Brain pericyte (primary cell): ENCODE measurements at regions not wholly inside any gene's neighbourhood (a gene's known extent, or its start where the extent isn't known, plus 50 kb on each side); places are given as distances from the start of the nearest gene placed in this dataset.

Experiments
- DNase-seq: peaks from one replicate; pipeline ENCODE4 v3.0.0-alpha.2; 2012; ENCODE audit warnings: low read depth, low spot score

DNA sequence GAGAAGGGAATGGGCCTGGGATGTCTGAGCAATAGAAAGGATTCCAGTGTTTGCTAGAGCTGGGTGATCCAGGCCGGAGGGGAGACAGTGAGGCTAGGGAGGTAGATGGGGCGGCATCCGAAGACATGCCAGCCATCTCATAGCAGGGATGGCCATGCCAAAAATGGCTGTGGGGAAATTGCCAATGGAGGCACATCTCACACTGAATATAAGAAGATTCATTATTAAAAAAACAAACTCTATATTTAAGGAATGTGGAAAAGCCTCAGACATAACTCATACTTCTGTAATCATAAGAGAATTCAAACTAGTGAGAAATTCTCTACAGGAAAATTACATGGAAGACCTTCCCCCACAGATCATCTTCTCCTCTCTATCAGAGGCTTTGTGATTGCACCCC is 289.2 kb downstream of the FGF9 start:
- no peak for DNase-seq

GRCh38 chr13:21964686-21965085 is 293.8 kb downstream of the FGF9 start:
- no peak for DNase-seq

- no peak for DNase-seq
These were observed 294.2 kb downstream of the FGF9 start for GRCh38 chr13:21965095-21965494.

DNA sequence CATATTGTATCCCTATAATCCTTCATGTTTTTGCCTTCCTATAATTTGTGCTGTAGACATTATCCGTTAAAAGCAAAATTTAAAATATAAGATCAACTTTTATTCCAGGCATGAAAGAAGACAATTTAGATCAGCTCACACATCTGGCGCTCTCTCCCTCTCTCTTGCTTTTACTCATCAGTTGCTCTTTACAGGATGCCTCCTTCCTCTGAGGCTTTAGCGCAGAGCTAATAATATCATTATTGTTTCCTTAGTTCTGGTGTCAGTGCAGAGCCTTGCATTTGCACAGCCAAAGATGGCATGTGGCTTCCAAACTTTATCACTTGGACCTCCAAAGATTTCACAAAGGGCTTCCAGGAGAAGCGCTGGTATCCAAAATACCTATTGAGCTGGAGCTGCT is 295.1 kb downstream of the FGF9 start:
- no peak for DNase-seq

DNA sequence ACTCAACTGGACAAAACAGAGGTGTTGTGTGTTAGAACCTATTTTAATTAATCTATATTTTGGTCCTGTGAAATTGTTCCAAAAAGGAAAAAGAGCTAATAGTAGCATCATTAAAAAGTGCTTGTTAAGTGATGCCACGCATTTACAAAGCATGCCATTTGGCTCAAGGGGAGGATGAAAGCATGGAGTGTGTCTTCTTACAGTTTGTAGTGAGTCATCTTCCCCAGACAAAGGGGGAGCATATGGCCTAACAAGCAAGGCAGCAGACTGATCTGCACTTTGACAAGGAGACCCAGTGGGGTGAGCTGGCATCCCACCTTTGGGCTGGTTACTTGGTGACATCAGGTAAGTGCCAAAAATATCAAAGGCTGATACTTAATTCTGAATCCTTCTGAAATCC is 297.0 kb downstream of the FGF9 start:
- no peak for DNase-seq

- no peak for DNase-seq
These were observed 299.3 kb downstream of the FGF9 start for GRCh38 chr13:21970172-21970571.

DNA sequence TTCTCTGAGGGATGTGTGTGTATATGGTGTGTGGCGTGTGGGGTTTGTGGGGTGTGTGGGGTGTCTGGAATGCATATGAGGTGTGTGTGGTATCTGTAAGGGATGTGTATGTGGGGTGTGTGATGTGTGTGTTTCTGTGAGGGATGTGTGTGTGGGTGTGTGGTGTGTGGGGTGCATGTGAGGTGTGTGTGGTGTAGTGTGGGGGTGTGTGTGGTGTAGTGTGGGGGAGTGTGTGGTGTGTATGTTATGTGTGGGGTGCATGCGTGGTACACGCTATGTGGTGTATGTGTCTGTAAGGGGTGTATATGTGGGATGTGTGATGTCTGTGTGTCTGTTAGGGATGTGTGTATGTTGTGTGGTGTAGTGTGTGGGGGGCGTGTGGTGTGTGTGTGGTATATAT is 300.0 kb downstream of the FGF9 start:
- no peak for DNase-seq

DNA sequence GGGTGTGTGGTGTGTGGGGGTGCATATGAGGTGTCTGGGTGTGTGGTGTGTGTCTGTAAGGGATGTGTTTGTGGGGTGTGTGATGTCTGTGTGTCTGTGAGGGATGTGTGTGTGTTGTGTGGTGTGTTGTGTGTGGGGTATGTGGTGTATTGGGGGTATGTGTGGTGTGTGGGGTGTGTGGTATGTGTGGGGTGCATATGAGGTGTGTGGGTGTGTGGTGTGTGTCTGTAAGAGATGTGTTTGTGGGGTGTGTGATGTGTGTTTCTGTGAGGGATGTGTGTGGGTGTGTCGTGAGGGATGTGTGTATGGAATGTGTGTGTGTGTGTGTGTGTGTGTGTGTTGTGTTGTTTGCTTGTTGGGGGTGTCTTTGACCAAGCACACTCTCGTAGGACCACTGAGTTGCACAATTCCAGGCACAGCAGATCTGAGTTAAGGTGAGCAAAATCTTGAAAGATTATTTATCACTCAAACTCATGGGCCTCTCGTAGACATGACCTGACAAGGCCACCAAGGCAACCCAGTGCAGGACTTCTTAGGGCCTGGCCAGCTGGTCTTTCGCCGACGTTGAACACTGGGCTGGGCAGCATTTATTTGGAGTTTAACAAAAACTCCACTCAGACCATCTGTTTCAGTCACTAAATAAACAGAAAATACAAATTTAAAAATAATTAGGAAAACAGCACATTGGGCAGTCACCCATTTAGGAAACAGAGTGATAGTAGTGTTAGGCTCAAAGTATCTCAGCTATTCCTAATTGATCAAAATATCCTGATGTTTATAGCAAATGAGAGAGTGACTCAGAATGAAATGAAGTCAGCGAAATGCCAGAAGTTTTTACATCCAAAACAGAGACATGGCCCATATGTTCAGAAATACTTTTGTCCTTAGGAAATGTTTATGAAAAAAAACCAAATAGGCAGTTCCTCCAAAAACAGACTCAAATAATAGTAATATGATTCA is 301.1 kb downstream of the FGF9 start:
- no peak for DNase-seq

- DNase-seq = no peak
These were observed 302.7 kb downstream of the FGF9 start for GRCh38 chr13:21973437-21974125.

- DNase-seq = no peak
These were observed 303.9 kb downstream of the FGF9 start for GRCh38 chr13:21974741-21975140.

GRCh38 chr13:21976159-21976558 is 305.3 kb downstream of the FGF9 start:
- no peak for DNase-seq

DNA sequence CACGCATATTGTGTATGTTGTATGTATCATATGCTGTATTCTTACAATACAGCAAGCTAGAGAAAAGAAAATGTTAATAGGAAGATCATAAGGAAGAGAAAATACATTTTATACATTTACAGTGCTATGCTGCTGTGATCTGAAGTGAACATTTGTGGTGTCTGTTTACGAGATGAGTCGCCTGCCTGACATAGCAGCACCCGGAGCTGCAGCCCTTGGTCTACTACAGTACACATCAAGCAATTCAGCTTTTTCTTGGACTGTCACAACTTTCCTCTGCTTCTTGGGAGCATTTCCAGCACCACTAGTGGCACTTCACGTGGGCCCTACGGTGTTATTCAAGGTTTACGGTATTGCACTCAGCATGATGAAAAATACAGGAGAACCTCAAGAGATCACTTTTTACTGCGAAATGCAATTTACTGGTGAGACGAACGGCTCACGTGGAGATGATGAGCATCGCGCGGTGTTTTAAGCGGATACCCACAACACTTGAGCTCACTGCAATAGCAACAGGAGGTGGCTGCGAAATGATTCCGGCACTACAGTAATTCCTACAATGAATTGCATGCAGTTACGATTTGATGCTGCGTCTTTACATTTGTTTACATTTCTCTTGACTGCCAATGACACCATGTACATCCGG is 308.4 kb downstream of the FGF9 start:
- no peak for DNase-seq

- no peak for DNase-seq
These were observed 309.2 kb downstream of the FGF9 start for GRCh38 chr13:21980049-21980448.

DNA sequence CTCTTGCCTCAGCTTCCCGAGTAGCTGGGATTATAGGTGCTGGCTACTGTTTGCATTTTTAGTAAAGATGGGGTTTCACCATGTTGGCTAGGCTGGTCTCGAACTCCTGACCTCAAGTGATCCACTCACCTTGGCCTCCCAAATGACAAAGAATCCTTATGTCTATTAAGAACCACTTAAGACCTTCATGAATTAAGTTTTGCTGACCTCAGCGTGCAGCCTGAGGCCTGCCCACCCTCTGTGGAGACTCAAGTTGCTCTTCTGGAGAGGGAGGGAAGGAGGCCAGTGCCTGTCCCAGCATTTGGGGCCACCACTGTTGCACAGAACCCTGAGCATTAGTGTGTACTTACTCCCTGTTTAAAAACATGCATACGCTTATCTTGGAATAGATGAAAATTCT is 313.3 kb downstream of the FGF9 start:
- DNase-seq = no peak

- DNase-seq = no peak
These were observed 315.7 kb downstream of the FGF9 start for GRCh38 chr13:21986602-21987001.

GRCh38 chr13:21987793-21988192 is 316.9 kb downstream of the FGF9 start:
- no peak for DNase-seq

DNA sequence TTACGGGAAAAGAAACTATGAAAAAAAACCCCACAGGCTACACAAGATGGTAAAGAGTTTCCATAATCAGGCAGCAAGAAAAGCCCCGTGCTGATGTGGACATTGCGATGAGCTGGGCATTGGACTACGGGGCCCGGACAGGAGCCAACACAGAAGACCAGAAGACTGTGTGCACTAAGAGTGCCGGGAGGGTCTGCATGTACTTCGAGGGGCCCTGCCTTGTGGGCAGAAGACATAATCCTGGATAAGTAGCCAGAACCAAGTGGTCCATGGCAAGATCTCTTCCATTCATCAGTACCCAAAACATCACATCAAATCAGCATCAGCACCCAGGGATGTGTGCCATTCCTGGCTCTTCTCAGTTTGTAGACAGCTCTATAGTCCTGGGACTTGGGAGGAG is 317.8 kb downstream of the FGF9 start:
- no peak for DNase-seq

- no peak for DNase-seq
These were observed 325.2 kb downstream of the FGF9 start for GRCh38 chr13:21996049-21996448.

DNA sequence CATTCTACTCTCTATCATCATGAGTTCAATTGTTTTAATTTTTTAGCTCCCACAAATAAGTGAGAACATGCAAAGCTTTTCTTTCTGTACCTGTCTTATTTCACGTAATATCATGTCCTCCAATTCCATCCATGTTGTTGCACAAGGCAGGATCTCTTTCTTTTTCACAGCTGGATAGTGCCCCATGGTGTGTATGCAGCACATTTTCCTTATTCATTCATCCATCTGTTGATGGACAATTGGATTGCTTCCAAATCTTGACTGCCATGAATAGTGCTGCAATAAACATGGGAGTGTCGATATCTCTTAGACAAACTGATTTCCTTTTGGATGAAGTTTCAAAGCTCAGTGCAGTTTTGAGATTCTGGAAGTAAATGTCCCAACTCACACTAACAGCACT is 326.9 kb downstream of the FGF9 start:
- no peak for DNase-seq

DNA sequence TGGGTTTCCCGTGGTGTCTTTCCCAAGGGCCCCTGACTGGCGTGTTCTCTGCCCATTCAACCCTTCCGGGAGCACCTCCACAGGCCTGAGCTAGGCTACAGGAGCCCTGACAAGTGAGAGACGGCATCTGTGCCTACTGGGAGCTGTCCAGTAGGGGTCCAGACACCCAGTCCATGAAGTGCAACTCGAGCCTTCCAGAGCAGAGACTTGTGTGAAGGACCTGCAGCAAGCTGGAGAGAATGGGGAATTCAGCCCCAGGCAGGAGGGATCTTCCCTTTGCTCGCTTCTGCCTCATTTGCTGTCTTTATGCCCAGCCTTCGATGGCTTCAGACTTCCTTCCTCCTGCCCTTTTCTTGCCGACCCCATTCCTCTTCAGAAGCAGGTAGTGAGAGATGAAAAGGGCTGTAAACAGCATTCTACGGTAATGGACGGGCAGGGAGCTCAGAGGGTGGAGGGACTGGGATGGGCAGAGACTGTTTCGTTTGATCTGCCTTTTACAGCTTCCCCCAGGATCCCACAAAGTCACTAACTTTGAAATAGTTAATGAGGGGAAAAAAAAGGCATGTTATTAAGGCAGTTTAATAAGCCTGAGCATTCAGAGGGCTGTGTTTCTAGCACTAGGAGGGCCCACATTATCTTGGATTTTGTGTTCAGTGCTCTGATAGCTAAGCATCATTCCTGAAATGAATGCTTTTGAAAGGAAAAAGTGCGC is 327.6 kb downstream of the FGF9 start:
- DNase-seq = no peak

DNA sequence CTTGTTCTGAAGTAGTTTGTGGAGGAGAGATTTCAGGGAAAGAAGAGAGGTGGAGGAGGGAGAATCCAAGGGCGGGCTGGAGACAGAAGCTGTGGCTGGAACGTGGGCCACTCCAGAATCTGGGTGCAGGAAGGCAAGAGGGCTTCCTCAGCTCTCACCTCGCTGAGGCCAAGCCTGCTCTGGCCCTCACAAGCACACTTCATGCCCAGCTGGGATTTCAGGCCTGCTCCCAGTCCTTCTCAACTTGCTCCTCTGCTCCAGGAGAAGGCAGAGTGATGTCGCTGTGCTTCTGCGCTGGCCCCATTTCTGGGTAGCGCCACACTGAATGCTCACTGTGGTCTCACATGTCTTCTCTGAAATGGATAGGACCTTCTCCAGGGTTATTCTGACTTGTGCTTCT is 328.8 kb downstream of the FGF9 start:
- DNase-seq = no peak

GRCh38 chr13:22000191-22000590 is 329.3 kb downstream of the FGF9 start:
- DNase-seq = no peak
